ENCODE measurements at regions not wholly inside any gene's neighbourhood (a gene's known extent, or its start where the extent isn't known, plus 50 kb on each side); places are given as distances from the start of the nearest gene placed in this dataset.

- no peak for DNase-seq (ENCODE audit: low spot score)
- TF ChIP-seq CTCF (IDR thresholded peaks at IDR 0.05), result no peak
- no peak for TF ChIP-seq POLR2A (IDR thresholded peaks at IDR 0.05)
- TF ChIP-seq POLR2AphosphoS5 (IDR thresholded peaks at IDR 0.05), result no peak
- H3K9me3 ChIP-seq, result no peaks in the 10 kb centered on the region
- H3K4me3 ChIP-seq, result no peak overlapping the region
- no peaks in the 10 kb centered on the region for H3K27me3 ChIP-seq (replicated peaks; ENCODE audit: insufficient read depth)
- 73% methylated on average over 3 of the region's 3 CpGs for WGBS
- H3K4me1 ChIP-seq (replicated peaks), result no peaks in the 10 kb centered on the region
- intact Hi-C loops (cut with DNase I), result no loop called here
- no peak overlapping the region for H3K27ac ChIP-seq
- no peaks in the 10 kb centered on the region for H3K36me3 ChIP-seq
These were observed 425.4 kb downstream of the NDFIP2 start for GRCh38 chr13:79906345-79906744.

DNA sequence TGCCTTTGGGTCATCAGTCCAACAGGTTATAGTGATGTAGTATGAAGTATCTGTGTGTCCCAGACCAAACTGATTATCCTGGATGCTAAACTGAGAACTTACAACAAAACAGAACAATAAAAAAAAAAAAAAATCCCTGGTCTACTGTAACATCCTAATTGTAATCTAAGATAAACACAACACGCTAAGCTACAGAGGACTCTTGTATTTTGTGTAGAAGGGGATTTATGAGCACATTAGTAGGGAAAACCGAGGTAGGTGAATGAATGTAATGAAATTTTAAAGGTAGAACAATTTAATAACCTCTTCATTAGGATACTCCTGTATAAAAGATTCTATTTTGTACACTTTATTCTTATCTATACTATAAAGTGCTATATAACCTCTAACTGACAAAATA lies 424.1 kb downstream of the NDFIP2 start:
- no peak for DNase-seq (ENCODE audit: low spot score)
- Histone ChIP-seq H3K36me3 (no peaks in the 10 kb centered on the region), H3K27me3 (replicated peaks; ENCODE audit: insufficient read depth) (no peaks in the 10 kb centered on the region), H3K9me3 (no peaks in the 10 kb centered on the region), H3K4me1 (replicated peaks) (no peaks in the 10 kb centered on the region), H3K27ac (no peak overlapping the region), H3K4me3 (no peak overlapping the region)
- WGBS, result 52% methylated on average over 2 of the region's 2 CpGs
- no peak for TF ChIP-seq POLR2AphosphoS5 (IDR thresholded peaks at IDR 0.05)
- no peak for TF ChIP-seq POLR2A (IDR thresholded peaks at IDR 0.05)
- TF ChIP-seq CTCF (IDR thresholded peaks at IDR 0.05), result no peak
- intact Hi-C loops (cut with DNase I), result no loop called here

- WGBS, result 97% methylated on average over 1 of the region's 1 CpG
- H3K9me3 ChIP-seq, result no peaks in the 10 kb centered on the region
- H3K27ac ChIP-seq, result no peak overlapping the region
- no peaks in the 10 kb centered on the region for H3K36me3 ChIP-seq
- H3K27me3 ChIP-seq (replicated peaks; ENCODE audit: insufficient read depth), result no peaks in the 10 kb centered on the region
- intact Hi-C loops (cut with DNase I), result no loop called here
- DNase-seq (ENCODE audit: low spot score), result no peak
- no peak for TF ChIP-seq POLR2AphosphoS5 (IDR thresholded peaks at IDR 0.05)
- no peak for TF ChIP-seq POLR2A (IDR thresholded peaks at IDR 0.05)
- TF ChIP-seq CTCF (IDR thresholded peaks at IDR 0.05), result no peak
- H3K4me3 ChIP-seq, result no peak overlapping the region
- H3K4me1 ChIP-seq (replicated peaks), result no peaks in the 10 kb centered on the region
These were observed 423.6 kb downstream of the NDFIP2 start for GRCh38 chr13:79904581-79904980.

DNA sequence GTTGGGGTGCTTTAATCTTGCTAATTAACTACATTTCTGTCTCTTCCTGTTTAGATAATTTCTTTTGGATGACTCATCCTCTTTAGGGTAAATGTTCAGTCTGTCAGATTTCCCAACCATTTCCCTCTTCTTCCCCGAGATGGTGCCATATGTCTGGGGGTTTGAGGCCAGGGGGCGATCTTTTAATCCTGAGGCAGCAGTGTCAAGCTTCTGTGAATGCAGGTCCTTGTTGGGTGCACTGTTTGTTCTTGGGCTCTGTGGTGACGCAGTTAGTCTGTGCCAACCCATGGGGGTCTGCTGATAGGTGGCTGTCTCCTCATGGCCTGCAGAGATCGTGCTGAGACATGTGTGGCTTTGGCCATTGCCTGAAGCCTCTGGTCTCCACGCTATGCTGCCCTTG lies 420.4 kb downstream of the NDFIP2 start:
- intact Hi-C loops (cut with DNase I), result no loop called here
- Histone ChIP-seq H3K9me3 (no peaks in the 10 kb centered on the region), H3K36me3 (no peaks in the 10 kb centered on the region), H3K4me1 (replicated peaks) (no peaks in the 10 kb centered on the region), H3K27me3 (replicated peaks; ENCODE audit: insufficient read depth) (no peaks in the 10 kb centered on the region), H3K4me3 (no peak overlapping the region), H3K27ac (no peak overlapping the region)
- no peak for DNase-seq (ENCODE audit: low spot score)
- TF ChIP-seq POLR2AphosphoS5 (IDR thresholded peaks at IDR 0.05) (no peak), CTCF (IDR thresholded peaks at IDR 0.05) (no peak), POLR2A (IDR thresholded peaks at IDR 0.05) (no peak)
- WGBS, result 89% methylated on average over 5 of the region's 5 CpGs

- H3K4me1 ChIP-seq (replicated peaks), result no peaks in the 10 kb centered on the region
- no peaks in the 10 kb centered on the region for H3K27me3 ChIP-seq (replicated peaks; ENCODE audit: insufficient read depth)
- no peak for DNase-seq (ENCODE audit: low spot score)
- H3K4me3 ChIP-seq, result no peak overlapping the region
- H3K36me3 ChIP-seq, result no peaks in the 10 kb centered on the region
- whole genome bisulfite sequencing, result 96% methylated on average over 1 of the region's 1 CpG
- intact Hi-C loops (cut with DNase I), result no loop called here
- TF ChIP-seq CTCF (IDR thresholded peaks at IDR 0.05), result no peak
- TF ChIP-seq POLR2A (IDR thresholded peaks at IDR 0.05), result no peak
- TF ChIP-seq POLR2AphosphoS5 (IDR thresholded peaks at IDR 0.05), result no peak
- H3K27ac ChIP-seq, result no peak overlapping the region
- no peaks in the 10 kb centered on the region for H3K9me3 ChIP-seq
These were observed 419.4 kb downstream of the NDFIP2 start for GRCh38 chr13:79900356-79900755.

All from prostate gland (tissue), 2 donors.